H9 (cell line): ENCODE measurements at regions not wholly inside any gene's neighbourhood (a gene's known extent, or its start where the extent isn't known, plus 50 kb on each side); places are given as distances from the start of the nearest gene placed in this dataset.
A peak's percentile ranks its signal among the peaks of the same experiment; 100 is the strongest.

ENCODE experiments used
- DNase-seq: peaks from one replicate; pipeline ENCODE4 v3.0.0-alpha.2; 2017
- H2AFZ ChIP-seq: one replicate; pipeline ENCODE4 v1.6.1; 2013; ENCODE audit warnings: mild to moderate bottlenecking, low read length, control low read depth, moderate library complexity
- H2AK5ac ChIP-seq: 2 replicates; pipeline ENCODE4 v1.6.1; 2013; ENCODE audit warnings: low read length, control low read depth, mixed read lengths; ENCODE audit not compliant: insufficient read length
- H2BK120ac ChIP-seq: one replicate; pipeline ENCODE4 v1.6.1; 2013; ENCODE audit warnings: low read depth, mild to moderate bottlenecking, low read length, control low read depth, inconsistent platforms; ENCODE audit not compliant: poor library complexity, severe bottlenecking
- H2BK12ac ChIP-seq: 2 replicates; pipeline ENCODE4 v1.6.1; 2013; ENCODE audit warnings: low read length, control low read depth, mixed read lengths, low read depth; ENCODE audit not compliant: insufficient read length
- H2BK15ac ChIP-seq: 2 replicates; pipeline ENCODE4 v1.6.1; 2013; ENCODE audit warnings: low read depth, low read length, control low read depth
- H2BK20ac ChIP-seq: one replicate; pipeline ENCODE4 v1.6.1; 2013; ENCODE audit warnings: low read depth, mild to moderate bottlenecking, low read length, control low read depth, inconsistent platforms; ENCODE audit not compliant: poor library complexity, severe bottlenecking
- H2BK5ac ChIP-seq: 2 replicates; pipeline ENCODE4 v1.6.1; 2013; ENCODE audit warnings: low read length, control low read depth, mixed read lengths; ENCODE audit not compliant: insufficient read length
- H3K14ac ChIP-seq: 2 replicates; pipeline ENCODE4 v1.6.1; 2013; ENCODE audit warnings: low read length, control low read depth; ENCODE audit not compliant: insufficient read depth
- H3K18ac ChIP-seq: 2 replicates; pipeline ENCODE4 v1.6.1; 2013; ENCODE audit warnings: low read depth, mild to moderate bottlenecking, mixed read lengths, low read length, control low read depth; ENCODE audit not compliant: insufficient read length
- H3K23ac ChIP-seq: 2 replicates; pipeline ENCODE4 v1.6.1; 2013; ENCODE audit warnings: low read length, control low read depth, mixed read lengths, low read depth; ENCODE audit not compliant: insufficient read length
- H3K23me2 ChIP-seq: 2 replicates; pipeline ENCODE4 v1.6.1; 2013; ENCODE audit warnings: low read depth, mild to moderate bottlenecking, mixed read lengths, low read length, control low read depth; ENCODE audit not compliant: insufficient read length, poor library complexity, severe bottlenecking
- H3K27ac ChIP-seq: 2 replicates; pipeline ENCODE4 v1.5.1; 2013; ENCODE audit warnings: low read length, control low read depth, mixed read lengths, low read depth; ENCODE audit not compliant: insufficient read length
- H3K27me3 ChIP-seq: 2 replicates; pipeline ENCODE4 v1.6.1; 2013; ENCODE audit warnings: low read length, control low read depth, inconsistent platforms; ENCODE audit not compliant: insufficient read depth
- H3K4ac ChIP-seq: 2 replicates; pipeline ENCODE4 v1.6.1; 2013; ENCODE audit warnings: low read depth, mild to moderate bottlenecking, control low read depth, inconsistent platforms, low read length, moderate library complexity
- H3K4me1 ChIP-seq: 2 replicates; pipeline ENCODE4 v1.6.1; 2013; ENCODE audit warnings: low read length, control low read depth, inconsistent platforms; ENCODE audit not compliant: insufficient read depth
- H3K4me2 ChIP-seq: 2 replicates; pipeline ENCODE4 v1.6.1; 2013; ENCODE audit warnings: low read length, control low read depth, mixed read lengths; ENCODE audit not compliant: insufficient read length, insufficient read depth
- H3K56ac ChIP-seq: 2 replicates; pipeline ENCODE4 v1.6.1; 2013; ENCODE audit warnings: low read depth, mild to moderate bottlenecking, mixed read lengths, low read length, control low read depth; ENCODE audit not compliant: insufficient read length
- H3K79me1 ChIP-seq: 2 replicates; pipeline ENCODE4 v1.6.1; 2013; ENCODE audit warnings: low read depth, mild to moderate bottlenecking, moderate library complexity, low read length, control low read depth, inconsistent platforms; ENCODE audit not compliant: insufficient read depth, poor library complexity, severe bottlenecking
- H3K79me2 ChIP-seq: 2 replicates; pipeline ENCODE4 v1.6.1; 2013; ENCODE audit warnings: low read length, control low read depth, inconsistent platforms; ENCODE audit not compliant: insufficient read depth
- H3K9ac ChIP-seq: 2 replicates; pipeline ENCODE4 v1.6.1; 2013; ENCODE audit warnings: low read length, control low read depth, mixed read lengths; ENCODE audit not compliant: insufficient read length; ENCODE audit errors: extremely low read depth
- H3K9me3 ChIP-seq: one replicate; pipeline ENCODE4 v1.6.1; 2013; ENCODE audit warnings: low read depth, low read length, inconsistent platforms; ENCODE audit not compliant: control insufficient read depth
- H3T11ph ChIP-seq: one replicate; pipeline ENCODE4 v1.6.1; 2013; ENCODE audit warnings: mild to moderate bottlenecking, low read length, control low read depth, inconsistent platforms
- H4K20me1 ChIP-seq: one replicate; pipeline ENCODE4 v1.6.1; 2013; ENCODE audit not compliant: control insufficient read depth, insufficient read length, insufficient read depth
- H4K5ac ChIP-seq: 2 replicates; pipeline ENCODE4 v1.6.1; 2013; ENCODE audit warnings: low read depth, mild to moderate bottlenecking, mixed read lengths, low read length, control low read depth; ENCODE audit not compliant: insufficient read length
- H4K8ac ChIP-seq: replicated peaks from 2 replicates; pipeline ENCODE4 v1.6.1; 2013; ENCODE audit warnings: low read length, control low read depth, mixed read lengths, low read depth; ENCODE audit not compliant: insufficient read length
- H4K91ac ChIP-seq: 2 replicates; pipeline ENCODE4 v1.6.1; 2013; ENCODE audit warnings: low read depth, mild to moderate bottlenecking, moderate library complexity, mixed read lengths, low read length, control low read depth; ENCODE audit not compliant: insufficient read length
- H3K27ac Mint-ChIP-seq, 3 experiments: 2 replicates in 2 of 3; 3 replicates in 1 of 3; pipeline ENCODE4 v1.8.0; 2020 to 2021; ENCODE audit warnings: mixed read lengths in 3 of 3, mild to moderate bottlenecking in 1 of 3, moderate library complexity in 1 of 3
- H3K27me3 Mint-ChIP-seq: 2 replicates; pipeline ENCODE4 v1.8.0; 2021; ENCODE audit warnings: low read depth, mild to moderate bottlenecking, moderate library complexity, mixed read lengths
- H3K36me3 Mint-ChIP-seq, 3 experiments: 2 replicates in 2 of 3; 3 replicates in 1 of 3; pipeline ENCODE4 v1.8.0; 2020 to 2021; ENCODE audit warnings: low read depth in 3 of 3, mixed read lengths in 3 of 3; ENCODE audit not compliant: insufficient read depth in 1 of 3
- H3K4me1 Mint-ChIP-seq, 2 experiments: 2 replicates each; pipeline ENCODE4 v1.8.0; 2020; ENCODE audit warnings: mixed read lengths in 2 of 2
- H3K4me3 Mint-ChIP-seq, 2 experiments: 2 replicates in 1 of 2; 3 replicates in 1 of 2; pipeline ENCODE4 v1.8.0; 2020 to 2021; ENCODE audit warnings: mild to moderate bottlenecking in 2 of 2, mixed read lengths in 2 of 2, moderate library complexity in 1 of 2
- H3K9me3 Mint-ChIP-seq, 2 experiments: 2 replicates in 1 of 2; 3 replicates in 1 of 2; pipeline ENCODE4 v1.8.0; 2020; ENCODE audit warnings: mild to moderate bottlenecking in 2 of 2, mixed read lengths in 2 of 2, moderate library complexity in 1 of 2
- CTCF ChIP-seq: fragments of 200-600 bp; sonication (generic); conservative IDR thresholded peaks from 3 replicates; pipeline ENCODE4 v1.8.0; 2021; ENCODE audit warnings: antibody characterized with exemption, mild to moderate bottlenecking
- WGBS: extraction: QIAGEN DNeasy Blood & Tissue Kit; methylation state at CpG from one replicate; pipeline ENCODE4 v1.1.7; 2013; ENCODE audit warnings: missing lambda C conversion rate, low lambda C conversion rate, mixed read lengths; ENCODE audit not compliant: insufficient read length; ENCODE audit errors: extremely low coverage; 5-methylcytosine and 5-hydroxymethylcytosine counted together

- WGBS, result no CpG with 5 or more reads among the region's 1 CpG
- H3K4me1 ChIP-seq, result peaks cover 4% of the 10 kb centered on the region; the same call in 1 of the 2 replicates
These were observed 187.1 kb upstream of the BCOR start for GRCh38 chrX:40284852-40285251.

More at GRCh38 chrX:40284852-40285251, 187.1 kb upstream of the BCOR start:
- Histone ChIP-seq H2AK5ac (no peak overlapping the region), H3K9me3 (no peaks in the 10 kb centered on the region), H3K27me3 (no peaks in the 10 kb centered on the region), H2BK15ac (no peak overlapping the region), H3K56ac (no peak overlapping the region), H4K5ac (no peak overlapping the region), H3K4me2 (no peak overlapping the region), H4K91ac (no peak overlapping the region), H2BK12ac (no peak overlapping the region), H3K79me1 (no peaks in the 10 kb centered on the region), H3K79me2 (no peaks in the 10 kb centered on the region), H3K4ac (no peak overlapping the region), H2AFZ (no peak overlapping the region), H4K8ac (no peak overlapping the region), H3K23me2 (peaks cover 2% of the 10 kb centered on the region), H3K23ac (no peak overlapping the region), H4K20me1 (no peaks in the 10 kb centered on the region), H3T11ph (no peak overlapping the region), H2BK120ac (no peak overlapping the region), H2BK20ac (no peak overlapping the region), H3K9ac (no peak overlapping the region), H2BK5ac (no peak overlapping the region), H3K14ac (no peak overlapping the region), H3K18ac (no peak overlapping the region), H3K27ac (no peak overlapping the region)
- Mint-ChIP-seq H3K9me3 (peaks cover 58 to 69% of the 10 kb centered on the region in 2 experiments), H3K4me3 (no peak overlapping the region), H3K27me3 (no peaks in the 10 kb centered on the region; the same call in none of the 2 replicates), H3K36me3 (peaks cover 8 to 11% (median 10%) of the 10 kb centered on the region in 3 experiments; a peak in 6 of 7 replicates), H3K27ac (no peak overlapping the region), H3K4me1 (peaks cover 12 to 14% of the 10 kb centered on the region in 2 experiments)
- TF ChIP-seq CTCF, result peak; percentile 28; the same call in 1 of the 3 replicates
- DNase-seq, result no peak
